Stimulated activated CD8-positive, alpha-beta memory T cell treated with anti-CD3 and anti-CD28 coated beads, Interleukin-4, amount 100 ng/mL, for 24 hours (primary cell): ENCODE measurements at regions not wholly inside any gene's neighbourhood (a gene's known extent, or its start where the extent isn't known, plus 50 kb on each side); places are given as distances from the start of the nearest gene placed in this dataset.

Experiments used
- DNase-seq: peaks from one replicate; pipeline ENCODE4 v3.0.0-alpha.2; 2020; ENCODE audit warnings: low read depth

DNA sequence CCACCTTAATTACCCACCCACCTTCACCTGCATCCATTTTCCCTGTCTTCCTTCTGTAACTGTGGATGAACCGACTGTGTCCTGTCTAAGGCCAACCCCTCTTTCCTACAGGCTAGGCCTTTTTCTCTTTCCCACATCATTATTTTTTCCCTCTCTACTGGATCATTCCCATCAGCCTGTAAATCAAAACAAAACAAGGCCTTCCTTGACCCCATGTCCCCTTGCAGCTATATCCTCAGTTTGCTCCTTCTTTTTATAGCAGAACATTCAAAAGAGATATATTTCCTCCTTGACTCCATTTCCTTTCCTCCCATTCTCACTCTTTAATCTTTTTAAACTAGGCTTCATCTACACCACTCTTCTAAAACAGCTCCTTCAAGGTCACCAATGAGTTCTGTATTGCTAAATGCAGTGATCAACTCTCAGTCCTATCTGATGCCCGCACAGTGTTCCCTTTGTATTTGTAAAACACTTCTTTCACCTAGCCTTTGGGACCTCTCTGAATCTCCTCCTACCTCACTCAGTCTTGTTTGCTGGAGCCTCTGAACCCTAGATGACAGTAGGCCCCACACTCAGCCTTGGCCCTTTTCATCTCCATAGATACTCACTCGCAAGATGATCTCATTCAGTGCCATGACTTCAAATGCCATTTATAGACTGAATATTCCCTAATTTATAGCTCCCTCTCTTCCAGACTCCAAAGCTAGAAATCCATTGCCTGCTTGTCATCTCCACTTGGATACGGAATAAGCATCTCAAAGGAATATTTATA, 55.7 kb downstream of the CXCR4 start:
- no peak for DNase-seq

DNA sequence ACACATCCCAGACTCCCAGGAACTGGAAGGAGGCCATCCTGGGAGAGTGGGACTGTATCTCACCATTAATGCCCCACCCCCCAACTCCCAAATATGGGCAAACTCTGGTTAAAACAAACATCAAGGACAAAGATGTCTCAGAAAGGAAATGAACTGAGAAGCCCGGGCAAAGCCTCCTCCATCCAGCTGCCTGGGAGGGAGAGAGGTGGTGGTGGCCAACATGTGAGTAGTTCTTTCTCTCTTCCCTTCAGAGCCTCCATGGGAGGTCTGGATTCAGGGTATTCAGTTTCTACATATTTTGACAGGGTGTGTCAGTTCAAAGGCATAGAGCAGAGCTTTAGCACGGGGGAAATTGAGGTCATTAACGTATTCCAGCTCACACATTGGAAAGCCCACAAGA, 57.5 kb downstream of the CXCR4 start:
- DNase-seq, result no peak

DNA sequence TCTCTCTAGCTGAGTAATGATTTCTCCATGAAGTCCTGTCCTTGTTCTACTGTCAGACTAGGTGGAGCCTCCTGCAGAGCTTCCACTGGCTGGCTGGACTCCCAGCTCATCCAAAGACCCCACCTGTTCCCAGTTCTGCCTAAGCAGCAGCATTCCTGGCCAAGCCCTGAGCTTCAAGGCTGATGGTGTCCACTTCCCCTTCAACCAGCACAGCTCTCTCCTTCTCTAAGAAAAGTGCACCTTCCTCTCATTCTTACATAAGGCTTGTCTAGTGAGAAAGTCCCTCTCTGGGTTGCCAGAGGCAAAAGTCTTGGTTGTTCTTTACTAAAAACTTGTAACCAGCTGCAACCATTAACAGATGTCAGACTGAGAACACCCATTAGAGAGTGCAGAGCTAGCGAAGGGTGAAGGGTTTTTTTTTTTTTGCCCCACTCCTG, 58.9 kb downstream of the CXCR4 start:
- DNase-seq, result no peak

DNA sequence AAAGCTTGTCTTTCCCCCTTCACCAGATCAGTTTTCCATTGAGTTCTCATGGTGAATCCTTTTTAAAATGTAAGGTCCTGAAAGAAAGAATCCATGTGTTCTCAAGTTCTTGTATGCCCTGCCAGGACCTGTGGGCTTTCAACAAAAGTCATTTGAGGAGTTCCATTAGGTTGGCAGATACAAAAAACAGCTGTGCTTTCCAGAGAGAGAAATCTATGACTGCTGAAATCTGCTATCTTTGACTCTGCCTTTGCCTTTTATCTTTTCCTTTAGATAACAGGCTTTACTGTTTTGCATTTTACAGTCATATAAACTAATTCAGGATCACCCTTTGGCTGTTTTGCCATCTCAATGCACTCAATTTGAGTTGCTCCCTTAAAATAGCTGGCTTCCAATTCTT, 59.7 kb downstream of the CXCR4 start:
- no peak for DNase-seq

DNA sequence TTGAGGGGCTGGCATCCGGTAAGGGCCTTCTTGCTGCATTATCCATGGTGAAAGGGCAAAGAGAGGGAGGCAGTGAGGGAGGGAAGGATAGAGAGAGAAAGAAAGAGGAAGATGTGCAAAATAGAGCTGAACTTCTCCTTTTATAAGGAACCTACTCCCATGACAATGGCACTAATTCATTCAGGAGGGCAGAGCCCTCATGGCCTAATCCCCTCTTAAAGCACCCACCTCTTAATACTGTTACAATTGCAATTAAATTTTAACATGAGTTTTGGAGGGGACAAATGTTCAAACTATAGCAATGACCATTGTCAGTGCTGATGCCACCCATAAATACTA, 60.2 kb downstream of the CXCR4 start:
- no peak for DNase-seq

DNA sequence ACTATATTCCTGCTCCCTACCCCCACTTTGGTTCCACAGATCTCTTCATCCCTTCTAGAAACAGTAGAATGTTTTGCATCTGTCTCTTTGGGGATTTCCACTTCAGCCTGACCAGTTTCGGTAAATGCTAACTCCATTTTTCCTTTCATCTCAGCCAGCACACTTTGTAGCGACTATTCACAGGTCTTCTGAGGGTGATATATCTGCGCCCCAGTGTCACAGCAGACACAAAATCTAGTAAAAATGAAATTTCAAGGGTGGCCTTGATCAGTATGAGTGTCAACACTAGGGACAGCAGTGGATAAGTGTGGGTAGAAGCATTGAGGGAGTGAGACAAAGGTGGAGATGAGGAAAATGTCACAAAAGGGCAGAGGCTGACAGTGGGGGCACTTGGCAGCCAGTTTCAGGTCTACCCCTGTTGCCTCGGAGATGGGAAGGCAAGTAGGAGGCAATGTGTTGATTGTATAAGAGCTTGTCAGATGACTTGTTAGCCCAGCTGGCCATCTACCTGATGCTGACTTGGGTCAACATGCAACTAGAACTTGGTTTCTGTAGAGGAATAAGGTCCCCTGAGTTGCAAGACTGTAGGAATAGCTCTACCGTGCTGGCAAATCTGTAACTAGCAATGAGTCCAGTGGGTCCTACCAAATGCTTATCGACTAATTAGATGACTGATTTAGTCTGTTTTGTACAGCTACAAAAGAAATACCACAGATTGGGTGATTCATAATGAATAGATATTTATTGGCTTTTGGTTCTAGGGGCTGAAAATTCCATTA, 60.7 kb downstream of the CXCR4 start:
- DNase-seq, result peak; percentile 14

DNA sequence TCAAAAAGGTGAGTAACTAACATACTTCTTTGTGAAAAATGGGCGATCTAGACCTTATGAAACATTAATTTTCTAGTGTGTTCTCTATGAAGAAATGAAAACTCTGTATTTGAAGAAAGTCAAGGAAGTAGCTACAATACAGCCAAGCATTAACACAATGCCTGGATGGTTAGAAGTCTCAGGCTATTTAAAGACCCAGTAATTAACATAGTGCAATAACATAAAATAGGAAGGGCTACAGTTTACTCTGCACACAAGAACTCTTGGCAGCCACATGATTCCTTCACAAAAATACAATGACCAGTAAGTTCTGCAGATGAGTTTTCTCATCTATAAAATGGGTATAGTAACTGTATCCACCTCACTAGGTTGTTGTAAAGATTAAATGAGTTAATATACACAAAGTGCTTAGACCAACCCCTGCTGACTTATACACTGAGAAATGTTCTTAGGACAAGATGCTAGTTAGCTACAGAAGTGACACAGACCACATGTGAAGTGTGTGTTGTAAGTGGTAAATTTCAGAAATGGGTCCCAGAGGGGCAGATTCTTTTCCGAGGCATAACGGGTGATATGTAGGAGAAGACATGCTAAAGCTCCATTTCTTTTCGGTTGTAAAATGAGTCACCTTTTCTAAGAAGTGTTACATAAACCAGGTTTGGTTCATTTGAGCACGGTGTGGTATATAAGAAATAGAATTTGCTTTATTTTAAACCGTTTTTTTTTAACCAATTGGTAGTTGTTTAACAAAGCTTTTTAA, 61.8 kb downstream of the CXCR4 start:
- no peak for DNase-seq

DNA sequence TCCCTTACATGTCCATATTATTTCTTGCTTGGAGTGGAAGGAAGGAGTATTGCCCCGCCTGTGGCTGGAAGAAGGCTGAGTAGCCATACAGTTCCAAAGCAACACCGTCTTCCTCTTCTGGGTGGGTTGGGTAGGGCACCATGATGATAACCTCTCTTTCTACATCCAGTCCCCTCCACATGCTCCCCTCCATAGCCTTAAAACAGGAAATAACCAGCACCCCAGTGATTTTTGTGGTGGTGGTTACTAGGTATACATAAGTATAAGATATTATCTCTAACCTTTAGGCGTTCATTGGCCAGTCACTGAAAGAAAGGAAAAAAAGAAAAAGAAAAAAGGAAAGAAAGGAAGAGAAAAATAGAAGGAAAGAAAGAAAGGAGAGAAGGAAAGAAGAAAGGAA, 63.1 kb downstream of the CXCR4 start:
- no peak for DNase-seq

DNA sequence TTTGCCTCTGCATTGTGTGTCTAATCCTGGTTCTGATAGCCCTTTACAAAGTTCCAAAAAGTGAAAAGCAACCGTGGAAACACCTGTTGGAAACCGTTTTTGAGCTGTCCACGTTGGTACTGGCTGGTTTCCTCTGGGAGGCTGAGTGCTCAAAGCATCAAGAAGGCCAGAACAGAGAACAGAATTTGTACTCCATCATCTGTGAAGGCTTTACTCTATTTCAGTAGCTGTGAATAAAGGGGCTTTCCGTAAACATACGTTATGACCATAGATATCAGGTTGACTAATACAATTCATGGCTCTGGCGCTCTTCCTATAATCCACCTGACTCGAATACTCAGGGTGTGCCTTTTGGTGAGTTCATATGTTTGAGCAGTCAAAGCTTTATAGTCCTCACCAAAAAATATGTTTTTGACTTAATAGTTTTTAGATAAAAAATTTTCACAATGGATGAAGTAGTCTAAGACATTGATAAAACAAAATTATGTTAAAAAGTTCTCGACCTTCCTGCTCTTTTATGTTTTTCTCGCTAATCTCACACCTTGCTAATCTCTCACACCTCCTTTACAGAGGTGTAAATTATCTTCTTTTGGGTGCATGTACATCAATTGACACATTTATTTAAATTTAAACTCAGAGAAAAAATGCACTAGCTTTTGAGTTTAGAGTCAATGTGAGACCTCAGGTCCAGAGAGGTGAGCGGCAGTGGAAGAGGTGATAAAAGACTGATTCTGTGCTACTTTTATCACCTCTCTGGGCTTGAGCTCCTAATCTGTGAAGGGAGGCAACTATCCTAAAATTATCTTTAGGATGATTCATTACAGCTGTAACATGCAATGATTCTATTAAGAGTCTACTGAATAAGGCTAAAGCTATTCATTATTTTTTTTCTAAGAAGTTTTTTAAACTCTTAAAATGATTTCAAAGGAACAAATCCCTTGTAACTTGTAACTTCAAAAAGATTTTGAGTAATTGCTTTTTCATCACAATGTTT, 65.3 kb downstream of the CXCR4 start:
- no peak for DNase-seq

DNA sequence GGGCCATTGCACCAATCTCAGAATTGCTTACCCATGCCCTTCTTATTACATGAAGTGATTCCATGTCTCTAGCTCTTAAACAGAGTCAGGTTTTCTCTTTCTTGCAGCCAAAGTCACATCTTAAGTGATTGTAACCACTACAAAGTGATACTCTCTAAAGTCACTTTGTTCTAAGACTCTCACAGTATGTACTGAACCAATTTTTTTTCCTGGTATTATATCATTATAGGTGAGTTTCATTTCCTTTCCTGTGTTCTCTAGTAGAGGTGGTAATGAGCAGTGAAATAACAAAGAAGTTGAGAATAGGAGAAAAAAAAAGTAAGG, 66.3 kb upstream of the DARS1 start:
- no peak for DNase-seq

DNA sequence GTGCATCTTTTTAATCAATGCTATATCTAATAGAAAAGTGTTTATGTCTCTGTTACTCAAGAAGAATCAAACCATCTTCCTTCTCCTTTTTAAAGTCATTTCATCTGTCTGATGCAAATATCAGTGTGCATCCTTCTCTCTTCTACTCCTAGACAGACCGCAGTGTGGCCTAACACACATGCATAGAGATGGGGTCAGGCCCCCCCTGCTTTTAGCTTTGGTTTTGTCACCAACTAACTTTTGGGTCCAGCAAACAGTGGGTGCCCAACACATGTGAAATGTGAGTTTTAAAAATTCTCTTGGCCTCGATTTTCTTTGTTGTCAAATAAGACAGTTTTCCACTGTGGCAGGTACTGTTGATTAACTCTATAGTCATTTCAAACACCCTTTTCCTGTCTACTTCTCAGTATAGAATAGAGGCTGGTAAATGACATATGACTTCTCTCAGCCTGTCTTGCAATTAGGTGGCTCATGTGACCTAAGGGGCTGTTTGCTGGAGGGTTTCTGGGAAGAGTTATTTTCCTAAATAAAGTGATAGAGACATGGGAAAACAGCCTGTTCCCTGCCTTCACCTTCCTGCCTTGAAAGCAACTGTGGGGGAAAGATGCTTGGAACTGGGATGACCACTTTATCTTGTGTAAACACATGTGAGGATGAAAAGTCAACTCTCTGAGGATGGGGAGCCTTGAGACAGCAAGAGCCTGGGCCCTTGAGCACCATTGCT, 65.7 kb upstream of the DARS1 start:
- no peak for DNase-seq

DNA sequence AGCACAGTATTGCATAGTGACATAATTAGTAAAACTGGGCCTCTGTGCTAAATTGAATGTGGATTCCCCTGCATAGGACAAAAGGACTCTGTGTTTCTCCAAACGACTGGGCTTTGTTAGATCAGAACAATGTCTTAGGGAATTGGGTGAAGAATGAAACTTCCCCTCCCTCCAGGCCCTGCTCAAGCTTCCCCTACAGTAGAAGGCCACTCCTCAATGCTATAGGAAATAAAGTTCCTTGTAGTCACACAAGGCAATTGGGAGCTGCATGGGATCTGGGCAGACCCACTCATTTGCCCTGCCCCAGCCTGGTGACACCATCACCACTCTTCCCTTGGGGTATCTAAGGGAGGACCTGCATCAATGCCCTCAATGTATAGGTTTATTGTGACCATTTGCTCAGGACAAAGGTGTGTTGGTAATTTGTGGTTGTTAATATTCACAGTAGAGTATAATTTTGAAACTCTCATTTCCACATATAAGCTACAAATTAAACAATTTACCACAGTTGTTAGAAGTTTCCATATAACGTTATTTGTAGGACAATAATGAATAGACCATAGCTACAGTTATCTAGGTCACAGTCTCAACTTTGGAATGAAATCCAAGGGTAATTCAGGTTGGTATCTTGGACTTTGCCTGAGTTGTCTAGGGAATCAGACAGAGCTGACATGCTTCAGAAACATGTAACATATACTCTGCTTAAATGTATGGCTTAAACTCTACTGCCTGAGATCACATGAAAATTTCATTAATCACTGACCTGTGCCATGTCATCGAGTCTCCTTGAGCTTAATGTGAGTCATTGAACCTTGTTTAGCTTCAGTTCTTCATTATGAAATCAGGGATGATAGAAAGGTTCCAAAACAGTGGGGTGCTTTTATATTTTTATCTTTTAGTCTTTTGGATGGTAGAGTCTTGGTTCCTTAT, 64.8 kb upstream of the DARS1 start:
- DNase-seq, result no peak

DNA sequence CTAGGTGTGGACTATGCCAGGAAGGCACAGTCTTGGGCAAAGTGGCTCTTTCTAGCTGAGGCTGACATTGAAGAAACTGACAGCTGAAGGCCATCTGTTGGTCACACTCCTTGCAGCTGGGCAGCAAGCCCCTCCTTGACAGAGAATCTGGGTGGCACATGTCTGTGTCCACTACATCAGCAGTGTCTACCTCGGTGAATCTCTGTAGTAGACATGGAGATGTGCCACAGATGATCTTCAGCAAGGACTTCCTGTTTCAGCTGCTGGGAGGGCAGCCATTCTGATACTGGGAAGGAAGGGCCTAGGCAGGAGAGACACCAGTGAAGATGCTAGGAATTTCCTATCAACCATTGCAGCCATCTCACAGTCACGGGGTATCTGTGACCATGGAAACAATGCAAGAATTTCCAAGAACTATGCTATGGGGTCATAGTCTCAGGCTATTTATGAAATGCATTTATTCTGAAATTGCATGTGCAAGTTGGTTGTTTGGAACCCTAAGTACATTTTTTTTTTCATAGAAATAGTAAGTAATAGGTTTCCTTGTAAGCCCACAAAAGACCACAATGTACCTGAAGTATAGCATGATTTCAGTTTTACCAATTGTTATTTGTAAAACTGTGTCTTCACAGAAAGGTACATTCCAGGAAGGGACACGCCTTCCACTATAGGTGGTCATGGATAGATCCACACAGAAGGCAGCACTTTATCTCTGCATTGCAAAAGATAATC, 63.8 kb upstream of the DARS1 start:
- no peak for DNase-seq

DNA sequence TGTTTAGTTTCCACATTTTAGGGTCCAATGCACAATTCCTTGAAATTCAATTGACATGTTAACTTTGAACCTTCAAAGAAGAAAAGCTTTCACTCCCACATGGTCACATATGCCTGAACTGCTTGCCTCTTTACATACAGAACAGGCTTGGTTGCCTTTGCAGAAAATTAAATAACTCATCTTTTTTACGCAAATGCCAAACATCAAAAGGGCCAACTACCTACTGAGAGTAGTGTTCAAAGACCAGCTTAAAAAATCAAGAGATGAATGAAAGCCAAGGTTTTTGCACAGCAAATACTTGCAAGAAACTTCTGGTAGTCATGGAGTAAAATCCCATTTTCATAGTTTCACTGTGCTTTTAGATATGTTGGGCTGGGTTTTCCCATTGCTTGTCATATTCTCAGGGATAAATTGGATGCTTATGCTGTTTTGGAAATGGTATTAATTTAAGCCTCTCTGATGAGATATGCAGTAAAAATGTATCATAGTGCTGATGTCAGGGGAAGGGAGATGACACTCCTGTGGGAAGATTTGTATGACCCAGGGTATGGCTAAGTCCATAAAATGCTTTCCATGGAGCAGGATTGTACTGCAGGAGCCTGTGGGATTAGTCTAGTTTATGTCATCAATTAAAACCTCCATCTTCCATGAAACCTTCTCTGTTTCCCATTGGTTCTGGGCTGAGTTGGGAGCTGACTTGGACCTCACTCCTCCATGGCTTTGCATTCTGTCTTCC, 60.6 kb upstream of the DARS1 start:
- no peak for DNase-seq

DNA sequence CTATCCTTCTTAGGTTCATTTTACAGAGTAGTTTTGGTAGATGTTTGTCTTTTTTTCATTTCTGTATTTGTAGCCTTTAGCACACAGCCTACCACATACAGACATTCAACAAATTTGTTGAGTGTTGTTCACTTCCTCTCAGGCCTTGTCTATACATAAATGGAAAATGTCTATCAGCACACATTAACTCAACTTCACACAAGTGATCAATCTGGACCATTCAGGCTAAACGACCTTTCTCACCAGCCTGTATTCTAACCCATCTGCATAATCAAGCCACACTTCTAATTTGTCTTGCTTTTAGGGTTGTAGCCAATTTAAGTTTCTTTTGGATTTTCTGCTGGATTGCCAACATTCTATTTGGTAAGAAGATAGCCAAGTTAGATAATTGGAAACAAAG, 59.9 kb upstream of the DARS1 start:
- DNase-seq, result no peak
